GM23338 (cell line): ENCODE measurements at regions not wholly inside any gene's neighbourhood (a gene's known extent, or its start where the extent isn't known, plus 50 kb on each side); places are given as distances from the start of the nearest gene placed in this dataset.

Experiments used
- ATAC-seq: fragments of 200-7000 bp; cut with Tn5 transposase; 3 replicates; pipeline ENCODE4 v1.9.1; 2020
- DNase-seq: peaks from one replicate; pipeline ENCODE4 v3.0.0-alpha.2; 2015; ENCODE audit warnings: low spot score
- H2AFZ ChIP-seq: fragments of 200-600 bp; sonication (generic); 2 replicates; pipeline ENCODE4 v1.8.0; 2016; ENCODE audit warnings: antibody characterized with exemption, mild to moderate bottlenecking, moderate library complexity
- H3F3A ChIP-seq: fragments of 200-600 bp; sonication (generic); replicated peaks from 2 replicates; pipeline ENCODE4 v1.8.0; 2017; ENCODE audit warnings: antibody characterized with exemption, mixed run types, low read depth
- H3K27ac ChIP-seq: fragments of 200-600 bp; sonication (generic); 2 replicates; pipeline ENCODE4 v1.6.1; 2016; ENCODE audit warnings: low read depth
- H3K27me3 ChIP-seq: fragments of 200-600 bp; sonication (generic); 2 replicates; pipeline ENCODE4 v1.8.0; 2016; ENCODE audit warnings: mild to moderate bottlenecking, mixed run types, moderate library complexity; ENCODE audit not compliant: insufficient read depth
- H3K36me3 ChIP-seq: fragments of 200-600 bp; sonication (generic); 2 replicates; pipeline ENCODE4 v1.8.0; 2016; ENCODE audit warnings: mild to moderate bottlenecking; ENCODE audit not compliant: insufficient read depth
- H3K4me1 ChIP-seq: fragments of 200-600 bp; sonication (generic); 2 replicates; pipeline ENCODE4 v1.8.0; 2016; ENCODE audit warnings: mild to moderate bottlenecking, moderate library complexity; ENCODE audit not compliant: insufficient read depth
- H3K4me2 ChIP-seq: fragments of 200-600 bp; sonication (generic); 2 replicates; pipeline ENCODE4 v1.7.1; 2017; ENCODE audit warnings: mixed run types
- H3K4me3 ChIP-seq: fragments of 200-600 bp; sonication (generic); 2 replicates; pipeline ENCODE4 v1.6.1; 2016; ENCODE audit warnings: mixed run types
- H3K79me2 ChIP-seq: fragments of 200-600 bp; sonication (generic); replicated peaks from 2 replicates; pipeline ENCODE4 v1.8.0; 2017; ENCODE audit warnings: mild to moderate bottlenecking; ENCODE audit not compliant: insufficient read depth
- H3K9me2 ChIP-seq: fragments of 200-600 bp; sonication (generic); 2 replicates; pipeline ENCODE4 v1.8.0; 2017; ENCODE audit not compliant: insufficient read depth
- H4K20me1 ChIP-seq: fragments of 200-600 bp; sonication (generic); replicated peaks from 2 replicates; pipeline ENCODE4 v1.8.0; 2017; ENCODE audit warnings: mild to moderate bottlenecking; ENCODE audit not compliant: insufficient read depth
- H3K27ac Mint-ChIP-seq: 2 replicates; pipeline ENCODE4 v1.8.0; 2020; ENCODE audit warnings: inconsistent platforms, mild to moderate bottlenecking, moderate library complexity, mixed read lengths
- H3K27me3 Mint-ChIP-seq: 3 replicates; pipeline ENCODE4 v1.8.0; 2022; ENCODE audit warnings: low read depth, mild to moderate bottlenecking, moderate library complexity, mixed read lengths, inconsistent platforms; ENCODE audit not compliant: insufficient read depth, poor library complexity
- H3K36me3 Mint-ChIP-seq: 3 replicates; pipeline ENCODE4 v1.8.0; 2021; ENCODE audit warnings: low read depth, mild to moderate bottlenecking, inconsistent platforms, moderate library complexity, mixed read lengths
- H3K4me1 Mint-ChIP-seq: 3 replicates; pipeline ENCODE4 v1.8.0; 2020; ENCODE audit warnings: mild to moderate bottlenecking, inconsistent platforms, mixed read lengths
- H3K4me3 Mint-ChIP-seq: 3 replicates; pipeline ENCODE4 v1.8.0; 2021; ENCODE audit warnings: moderate library complexity, mild to moderate bottlenecking, inconsistent platforms, mixed read lengths
- H3K9me3 Mint-ChIP-seq: 3 replicates; pipeline ENCODE4 v1.8.0; 2020; ENCODE audit warnings: moderate library complexity, mild to moderate bottlenecking, inconsistent platforms, mixed read lengths
- CREB1 ChIP-seq: fragments of 250-450 bp; sonication (Bioruptor Pico); IDR thresholded peaks from 2 replicates; pipeline ENCODE4 v1.5.0; 2020; ENCODE audit warnings: low read depth, mild to moderate bottlenecking, moderate library complexity
- CTCF ChIP-seq, 2 experiments: fragments of 200-600 bp in 1 of 2; sonication (generic) in 1 of 2; conservative IDR thresholded peaks; 2 replicates each; pipeline versions ENCODE4 v1.5.1 to v1.6.1; 2016 to 2017; ENCODE audit warnings: antibody characterized with exemption in 2 of 2, low read depth in 2 of 2, mild to moderate bottlenecking in 2 of 2, moderate library complexity in 1 of 2
- NANOG ChIP-seq: IDR thresholded peaks from 2 replicates; pipeline ENCODE4 v1.6.1; 2016; ENCODE audit warnings: antibody characterized with exemption, borderline replicate concordance
- REST ChIP-seq: IDR thresholded peaks from one replicate; pipeline ENCODE4 v1.6.1; 2018; ENCODE audit warnings: antibody characterized with exemption; ENCODE audit not compliant: unreplicated experiment

GRCh38 chr5:124996023-124996763 lies 249.8 kb upstream of the ZNF608 start (continued):
- TF ChIP-seq CTCF (conservative IDR thresholded peaks at IDR 0.05; ENCODE audit: low read depth in 2 of 2): no peak
- TF ChIP-seq CREB1 (CRISPR knock-in tag): no peak
- no peak for TF ChIP-seq REST

- H3K4me3 Mint-ChIP-seq: no peak overlapping the region
- H3K4me1 Mint-ChIP-seq: peaks cover 33% of the 10 kb centered on the region
- no peaks in the 10 kb centered on the region for H3K9me3 Mint-ChIP-seq
- Histone ChIP-seq H3K27me3 (no peaks in the 10 kb centered on the region), H3K9me2 (no peaks in the 10 kb centered on the region), H3K4me3 (no peak overlapping the region), H3K36me3 (no peaks in the 10 kb centered on the region), H4K20me1 (no peaks in the 10 kb centered on the region), H3K4me2 (0 out of 2 replicates have a peak overlapping the region, but pooled peaks have one; percentile 3), H3K4me1 (peaks cover 16% of the 10 kb centered on the region), H3K27ac (peak overlapping the region; percentile 76), H2AFZ (no peak overlapping the region), H3K79me2 (no peaks in the 10 kb centered on the region), H3F3A (no peaks in the 10 kb centered on the region)
- peak overlapping the region; percentile 69; the same call in 1 of the 2 replicates for H3K27ac Mint-ChIP-seq
- TF ChIP-seq CREB1 (CRISPR knock-in tag) (0 out of 2 replicates have a peak, but pooled peaks have one; percentile 5), NANOG (peak; percentile 30; the same call in 1 of the 2 replicates), REST (no peak)
- peak; percentile 81 for DNase-seq
- H3K27me3 Mint-ChIP-seq: no peaks in the 10 kb centered on the region
- H3K36me3 Mint-ChIP-seq: no peaks in the 10 kb centered on the region
- peak; percentile 73 for ATAC-seq
Observed at GRCh38 chr5:124996764-124997077, 250.3 kb upstream of the ZNF608 start.
